A673 (cell line): ENCODE measurements at regions not wholly inside any gene's neighbourhood (a gene's known extent, or its start where the extent isn't known, plus 50 kb on each side); places are given as distances from the start of the nearest gene placed in this dataset.

Source experiments
- EZH2 ChIP-seq: fragments of 200-600 bp; sonication (generic); IDR thresholded peaks from 2 replicates; pipeline ENCODE4 v1.6.1; 2017; ENCODE audit warnings: borderline replicate concordance, low read depth, mild to moderate bottlenecking, mixed read lengths, antibody characterized with exemption, low read length; ENCODE audit not compliant: poor library complexity, severe bottlenecking
- TF ChIP-seq, protein P1 (sequence below): fragments of 300-800, 200-600 bp; sonication (generic); conservative IDR thresholded peaks from 2 replicates; pipeline ENCODE4 v1.5.1; 2017; ENCODE audit warnings: low read depth, mild to moderate bottlenecking, antibody characterized with exemption, low read length, moderate library complexity, mixed read lengths

DNA sequence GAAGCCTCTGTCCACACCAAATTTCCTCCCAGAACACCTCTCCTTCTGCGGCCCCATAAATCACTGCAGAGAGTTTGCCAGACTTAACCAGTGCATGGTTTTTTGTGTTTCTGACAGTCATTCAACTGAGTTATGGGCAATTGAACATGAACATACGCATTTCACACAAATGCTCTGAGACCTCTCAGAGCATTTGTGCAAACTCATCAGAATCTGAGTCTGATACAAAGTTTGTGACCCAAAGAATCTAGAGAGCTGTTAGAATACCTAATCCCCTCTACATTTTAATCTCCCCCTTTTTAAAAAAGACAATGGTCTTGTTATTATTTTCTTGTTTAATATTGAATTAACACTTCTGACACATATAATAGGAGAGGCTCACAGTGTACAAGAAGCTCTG is 416.9 kb upstream of the SMARCA2 start:
- no peak for TF ChIP-seq EZH2
- TF ChIP-seq, protein P1, sequence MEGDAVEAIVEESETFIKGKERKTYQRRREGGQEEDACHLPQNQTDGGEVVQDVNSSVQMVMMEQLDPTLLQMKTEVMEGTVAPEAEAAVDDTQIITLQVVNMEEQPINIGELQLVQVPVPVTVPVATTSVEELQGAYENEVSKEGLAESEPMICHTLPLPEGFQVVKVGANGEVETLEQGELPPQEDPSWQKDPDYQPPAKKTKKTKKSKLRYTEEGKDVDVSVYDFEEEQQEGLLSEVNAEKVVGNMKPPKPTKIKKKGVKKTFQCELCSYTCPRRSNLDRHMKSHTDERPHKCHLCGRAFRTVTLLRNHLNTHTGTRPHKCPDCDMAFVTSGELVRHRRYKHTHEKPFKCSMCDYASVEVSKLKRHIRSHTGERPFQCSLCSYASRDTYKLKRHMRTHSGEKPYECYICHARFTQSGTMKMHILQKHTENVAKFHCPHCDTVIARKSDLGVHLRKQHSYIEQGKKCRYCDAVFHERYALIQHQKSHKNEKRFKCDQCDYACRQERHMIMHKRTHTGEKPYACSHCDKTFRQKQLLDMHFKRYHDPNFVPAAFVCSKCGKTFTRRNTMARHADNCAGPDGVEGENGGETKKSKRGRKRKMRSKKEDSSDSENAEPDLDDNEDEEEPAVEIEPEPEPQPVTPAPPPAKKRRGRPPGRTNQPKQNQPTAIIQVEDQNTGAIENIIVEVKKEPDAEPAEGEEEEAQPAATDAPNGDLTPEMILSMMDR, result no peak
